Mucosa of rectum (tissue), 2 donors: ENCODE measurements at regions not wholly inside any gene's neighbourhood (a gene's known extent, or its start where the extent isn't known, plus 50 kb on each side); places are given as distances from the start of the nearest gene placed in this dataset.
"Not testable (repeated sequence)": the region's sequence is repeated elsewhere in the genome, so short reads cannot be mapped to it uniquely, and the experiment has no call there.

ENCODE experiments used
- H3K27ac ChIP-seq, 2 donors: one replicate each; pipeline ENCODE4 v1.7.0; 2013; ENCODE audit warnings: inconsistent platforms in 2 of 2, low read depth in 2 of 2, low read length in 2 of 2
- H3K27me3 ChIP-seq, 2 donors: one replicate each; pipeline ENCODE4 v1.7.0; 2013; ENCODE audit warnings: low read length in 2 of 2; ENCODE audit not compliant: control insufficient read depth in 2 of 2, insufficient read depth in 2 of 2
- H3K36me3 ChIP-seq, 2 donors: one replicate each; pipeline ENCODE4 v1.7.0; 2013; ENCODE audit warnings: low read length in 2 of 2; ENCODE audit not compliant: control insufficient read depth in 2 of 2, insufficient read depth in 2 of 2
- H3K4me1 ChIP-seq, 2 donors: one replicate each; pipeline ENCODE4 v1.7.0; 2013; ENCODE audit warnings: low read length in 2 of 2, mild to moderate bottlenecking in 1 of 2; ENCODE audit not compliant: control insufficient read depth in 2 of 2, insufficient read depth in 2 of 2
- H3K4me3 ChIP-seq, 2 donors: one replicate each; pipeline ENCODE4 v1.7.0; 2013; ENCODE audit warnings: low read length in 2 of 2
- H3K9ac ChIP-seq, 2 donors: one replicate each; pipeline ENCODE4 v1.7.0; 2013; ENCODE audit warnings: low read length in 2 of 2, low read depth in 1 of 2, mild to moderate bottlenecking in 1 of 2
- H3K9me3 ChIP-seq, 2 donors: one replicate each; pipeline ENCODE4 v1.7.0; 2013; ENCODE audit warnings: low read length in 2 of 2; ENCODE audit not compliant: control insufficient read depth in 2 of 2
- donor health status: healthy.
- donor health status: Normal muscosa, but diverticular disease.

- Histone ChIP-seq H3K27ac (no peak overlapping the region), H3K4me3 (no peak overlapping the region), H3K9ac (no peak overlapping the region), H3K36me3 (no peaks in the 10 kb centered on the region), H3K9me3 (no peaks in the 10 kb centered on the region), H3K4me1 (peaks cover 17 to 29% of the 10 kb centered on the region in 2 donors), H3K27me3 (no peaks in the 10 kb centered on the region)
Measured at GRCh38 chr2:167336213-167336612, 447.9 kb downstream of the XIRP2 start.

DNA sequence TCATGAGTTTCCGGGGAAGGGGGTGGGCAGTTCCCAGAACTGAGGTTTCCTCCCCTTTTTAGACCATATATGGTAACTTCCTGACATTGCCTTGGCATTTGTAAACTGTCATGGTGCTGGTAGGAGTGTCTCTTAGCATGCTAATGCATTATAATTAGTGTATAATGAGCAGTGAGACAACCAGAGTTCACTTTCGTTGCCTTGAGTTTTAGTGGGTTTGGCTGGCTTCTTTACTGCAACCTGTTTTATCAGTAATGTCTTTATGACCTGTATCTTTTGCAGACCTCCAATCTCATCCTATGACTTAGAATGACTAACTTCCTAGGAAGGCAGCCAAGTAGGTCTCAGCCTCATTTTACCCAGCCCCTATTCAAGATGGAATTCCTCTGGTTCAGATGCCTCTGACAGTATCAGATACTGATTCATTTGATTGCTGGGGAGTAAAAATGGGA lies 447.3 kb downstream of the XIRP2 start:
- H3K4me3 ChIP-seq, result no peak overlapping the region
- H3K36me3 ChIP-seq, result no peaks in the 10 kb centered on the region
- H3K27me3 ChIP-seq, result no peaks in the 10 kb centered on the region
- no peaks in the 10 kb centered on the region for H3K9me3 ChIP-seq
- H3K27ac ChIP-seq, result peak overlapping the region in 1 of 2 donors; percentile 35
- H3K4me1 ChIP-seq, result peaks cover 17 to 31% of the 10 kb centered on the region in 2 donors
- no peak overlapping the region for H3K9ac ChIP-seq

DNA sequence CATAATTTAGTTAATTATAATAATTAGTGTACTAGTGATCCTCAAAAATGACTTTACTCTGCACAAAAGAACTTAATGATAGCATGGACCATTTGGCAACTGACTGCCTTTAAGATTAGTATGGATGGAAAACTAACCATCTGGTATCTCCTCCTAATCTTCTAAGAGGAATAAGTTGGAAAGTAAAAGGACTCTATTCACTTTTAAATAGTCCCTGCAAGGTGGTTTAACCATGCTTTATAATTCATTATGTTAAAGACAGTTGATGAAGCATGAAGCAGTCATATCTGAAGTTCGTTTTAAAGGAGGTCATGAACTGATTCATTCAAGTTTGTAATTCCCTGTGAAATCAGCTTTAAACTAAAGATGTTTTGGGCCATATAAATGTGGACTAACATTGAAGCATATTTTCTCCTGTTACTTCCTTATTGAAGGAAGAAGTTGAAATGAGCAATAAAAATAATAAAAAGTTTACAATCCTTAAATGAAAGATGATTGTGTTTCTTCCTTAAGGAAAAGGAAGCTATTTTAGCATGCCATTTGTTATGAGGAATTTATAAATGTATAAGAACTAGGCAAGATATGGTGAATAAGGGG lies 446.0 kb downstream of the XIRP2 start:
- H3K9ac ChIP-seq, result no peak overlapping the region
- no peaks in the 10 kb centered on the region for H3K36me3 ChIP-seq
- H3K9me3 ChIP-seq, result no peaks in the 10 kb centered on the region
- peak overlapping the region in 1 of 2 donors; percentile 7 for H3K27ac ChIP-seq
- H3K4me3 ChIP-seq, result no peak overlapping the region
- no peaks in the 10 kb centered on the region for H3K27me3 ChIP-seq
- H3K4me1 ChIP-seq, result peaks cover 17 to 31% of the 10 kb centered on the region in 2 donors

DNA sequence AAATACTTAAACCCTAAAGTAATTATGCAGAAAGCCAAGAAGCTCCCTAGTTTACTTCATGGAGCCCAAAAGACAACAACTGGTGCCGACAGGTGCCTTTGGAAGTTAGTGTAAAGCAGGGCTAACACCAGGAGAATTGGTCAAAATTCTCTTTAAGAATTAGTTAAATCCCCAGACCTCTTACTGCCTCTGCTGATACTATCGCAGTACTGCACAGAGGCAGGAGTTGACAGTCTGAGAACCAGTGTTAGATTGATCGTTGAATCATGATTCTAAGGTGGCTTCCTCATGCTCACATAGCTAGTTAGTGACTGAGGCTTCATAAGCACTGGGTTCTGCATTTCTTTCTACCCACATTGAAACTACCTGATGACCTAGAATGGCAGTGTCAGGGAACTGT lies 445.0 kb downstream of the XIRP2 start:
- Histone ChIP-seq H3K9me3 (no peaks in the 10 kb centered on the region), H3K27ac (peak overlapping the region in 1 of 2 donors; percentile 49), H3K9ac (no peak overlapping the region), H3K36me3 (no peaks in the 10 kb centered on the region), H3K27me3 (no peaks in the 10 kb centered on the region), H3K4me1 (peaks cover 17 to 31% of the 10 kb centered on the region in 2 donors), H3K4me3 (no peak overlapping the region)

- Histone ChIP-seq H3K27ac (peak overlapping the region; percentile 10 to 67), H3K4me1 (peaks cover 17 to 31% of the 10 kb centered on the region in 2 donors), H3K9ac (no peak overlapping the region)
Measured at GRCh38 chr2:167332358-167332757, 444.1 kb downstream of the XIRP2 start.

DNA sequence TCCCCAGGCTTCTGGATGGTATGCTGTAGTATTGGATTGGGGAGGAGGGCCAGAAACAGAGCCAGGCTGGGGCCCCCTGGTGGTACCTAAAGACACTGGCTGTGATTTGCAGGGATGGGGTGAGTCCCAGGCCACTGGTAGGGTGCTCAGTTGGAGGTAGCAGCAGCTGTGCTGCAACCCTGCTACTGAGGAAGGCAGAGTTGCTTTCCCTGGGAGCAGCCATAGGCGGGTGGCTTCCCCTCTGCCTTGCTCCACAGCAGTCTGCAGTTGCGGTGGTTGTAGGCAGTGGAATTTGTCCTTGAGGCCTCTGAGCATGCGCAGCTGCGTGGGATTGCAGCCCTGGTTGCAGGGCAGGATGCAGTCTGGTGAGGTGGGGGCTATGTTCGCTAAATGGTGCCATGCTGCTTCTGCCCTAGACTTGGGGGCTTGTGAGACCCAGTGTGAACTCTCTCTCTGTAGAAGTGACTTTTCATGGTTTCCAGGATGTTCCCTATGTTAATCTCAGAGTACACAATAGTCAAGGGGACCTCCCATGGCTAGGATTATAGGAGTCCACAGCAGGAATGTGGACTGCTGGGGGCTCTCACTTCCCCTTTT lies 443.5 kb downstream of the XIRP2 start:
- Histone ChIP-seq H3K4me1 (peaks cover 17 to 31% of the 10 kb centered on the region in 2 donors), H3K36me3 (no peaks in the 10 kb centered on the region), H3K27me3 (no peaks in the 10 kb centered on the region), H3K27ac (peak overlapping the region in 1 of 2 donors; percentile 67), H3K9me3 (no peaks in the 10 kb centered on the region), H3K9ac (no peak overlapping the region), H3K4me3 (no peak overlapping the region)

More at GRCh38 chr2:167332358-167332757, 444.1 kb downstream of the XIRP2 start:
- Histone ChIP-seq H3K36me3 (no peaks in the 10 kb centered on the region), H3K9me3 (no peaks in the 10 kb centered on the region), H3K4me3 (no peak overlapping the region), H3K27me3 (no peaks in the 10 kb centered on the region)

GRCh38 chr2:167328808-167329207 lies 440.5 kb downstream of the XIRP2 start:
- H3K27ac ChIP-seq, H3K36me3 ChIP-seq, H3K9ac ChIP-seq, H3K27me3 ChIP-seq, H3K9me3 ChIP-seq, H3K4me3 ChIP-seq: not testable (repeated sequence)
- peaks cover 17 to 28% of the 10 kb centered on the region in 2 donors for H3K4me1 ChIP-seq

DNA sequence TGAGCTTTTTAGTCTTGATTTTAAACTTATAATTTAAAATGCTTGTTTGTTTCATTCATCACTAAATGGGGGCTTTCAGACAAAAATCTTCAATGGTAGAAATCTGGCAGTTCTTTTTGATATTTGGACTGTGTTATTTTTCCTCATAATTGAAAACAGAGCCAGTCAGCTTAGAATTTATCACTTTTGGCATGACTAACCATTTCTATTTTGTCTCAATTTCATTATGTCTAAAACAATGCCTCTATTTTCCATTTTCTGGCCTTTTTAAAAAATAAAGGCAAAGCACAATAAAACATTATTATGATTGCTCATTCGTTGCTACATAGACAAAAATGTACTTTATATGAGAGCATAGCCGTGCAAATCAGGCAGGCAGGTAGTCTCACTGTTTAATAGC lies 434.5 kb downstream of the XIRP2 start:
- no peak overlapping the region for H3K9ac ChIP-seq
- no peaks in the 10 kb centered on the region for H3K4me1 ChIP-seq
- H3K9me3 ChIP-seq, result no peaks in the 10 kb centered on the region
- H3K27me3 ChIP-seq, result no peaks in the 10 kb centered on the region
- H3K36me3 ChIP-seq, result no peaks in the 10 kb centered on the region
- no peak overlapping the region for H3K4me3 ChIP-seq
- H3K27ac ChIP-seq, result no peak overlapping the region

DNA sequence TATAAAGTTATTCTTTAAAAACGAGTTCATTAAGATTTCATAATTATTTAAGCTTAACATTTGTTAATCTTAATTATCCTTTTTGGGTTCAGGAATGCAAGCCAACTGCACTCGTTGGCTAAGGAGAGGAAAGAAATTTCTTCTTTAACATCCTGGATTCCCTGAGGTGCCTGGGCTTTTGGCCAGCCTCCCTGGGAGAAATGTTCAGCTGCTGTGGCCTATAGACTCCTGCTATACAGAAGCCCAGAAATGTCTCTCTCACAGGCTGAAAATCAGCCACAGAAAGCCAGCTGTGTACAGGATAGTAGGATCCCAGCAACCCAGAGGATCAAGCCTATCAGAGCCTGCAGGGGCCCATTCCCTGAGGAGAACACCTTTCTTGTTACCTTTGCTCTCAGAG lies 430.3 kb downstream of the XIRP2 start:
- Histone ChIP-seq H3K9me3 (no peaks in the 10 kb centered on the region), H3K27me3 (no peaks in the 10 kb centered on the region), H3K27ac (no peak overlapping the region), H3K4me3 (no peak overlapping the region), H3K4me1 (no peaks in the 10 kb centered on the region), H3K9ac (no peak overlapping the region), H3K36me3 (no peaks in the 10 kb centered on the region)

DNA sequence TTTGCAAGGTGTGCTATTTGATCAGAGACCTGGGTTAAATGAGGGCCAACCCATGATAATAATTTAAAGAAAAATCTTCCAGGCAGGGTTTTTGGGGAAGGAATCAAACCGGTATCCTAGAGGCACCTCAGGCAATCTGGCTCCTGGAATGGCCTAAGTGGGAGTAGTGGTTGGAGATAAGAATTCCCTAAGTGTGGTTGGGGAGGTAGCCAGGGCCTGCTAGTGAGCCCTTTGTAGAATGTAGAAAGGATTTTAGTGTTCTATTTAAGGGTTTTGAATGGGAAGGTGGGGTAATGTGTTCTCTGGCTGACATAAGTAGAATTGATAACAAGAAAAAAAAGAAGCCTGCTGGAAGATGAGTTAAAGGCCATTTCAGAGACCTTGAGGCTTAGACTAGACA lies 422.2 kb downstream of the XIRP2 start:
- Histone ChIP-seq H3K27me3 (no peaks in the 10 kb centered on the region), H3K9me3 (no peaks in the 10 kb centered on the region), H3K27ac (no peak overlapping the region), H3K9ac (no peak overlapping the region), H3K4me3 (no peak overlapping the region), H3K4me1 (no peaks in the 10 kb centered on the region), H3K36me3 (no peaks in the 10 kb centered on the region)
